ENCODE measurements at regions not wholly inside any gene's neighbourhood (a gene's known extent, or its start where the extent isn't known, plus 50 kb on each side); places are given as distances from the start of the nearest gene placed in this dataset.
"Not testable (repeated sequence)": the region's sequence is repeated elsewhere in the genome, so short reads cannot be mapped to it uniquely, and the experiment has no call there.

GRCh38 chr2:163198007-163198406 lies 359.4 kb upstream of the KCNH7 start:
- no peak for DNase-seq (ENCODE audit: low read depth, low spot score)

GRCh38 chr2:163191372-163191771 lies 352.8 kb upstream of the KCNH7 start:
- DNase-seq (ENCODE audit: low read depth, low spot score), result peak; percentile 39

- no peak for DNase-seq (ENCODE audit: low read depth, low spot score)
These were observed 349.6 kb upstream of the KCNH7 start for GRCh38 chr2:163187995-163188655.

- no peak for DNase-seq (ENCODE audit: low read depth, low spot score)
These were observed 348.6 kb upstream of the KCNH7 start for GRCh38 chr2:163187119-163187518.

- DNase-seq (ENCODE audit: low read depth, low spot score), result no peak
These were observed 346.6 kb upstream of the KCNH7 start for GRCh38 chr2:163185160-163185559.

- no peak for DNase-seq (ENCODE audit: low read depth, low spot score)
These were observed 344.3 kb upstream of the KCNH7 start for GRCh38 chr2:163182764-163183354.

GRCh38 chr2:163177592-163177991 lies 339.0 kb upstream of the KCNH7 start:
- no peak for DNase-seq (ENCODE audit: low read depth, low spot score)

- no peak for DNase-seq (ENCODE audit: low read depth, low spot score)
These were observed 336.7 kb upstream of the KCNH7 start for GRCh38 chr2:163175294-163175693.

GRCh38 chr2:163173591-163173990 lies 335.0 kb upstream of the KCNH7 start:
- DNase-seq (ENCODE audit: low read depth, low spot score), result no peak

GRCh38 chr2:163171786-163172530 lies 333.4 kb upstream of the KCNH7 start:
- no peak for DNase-seq (ENCODE audit: low read depth, low spot score)

- DNase-seq (ENCODE audit: low read depth, low spot score), result peak; percentile 39
These were observed 319.4 kb upstream of the KCNH7 start for GRCh38 chr2:163157891-163158496.

GRCh38 chr2:163157411-163157810 lies 318.8 kb upstream of the KCNH7 start:
- DNase-seq (ENCODE audit: low read depth, low spot score), result no peak

GRCh38 chr2:163155925-163156324 lies 317.4 kb upstream of the KCNH7 start:
- DNase-seq (ENCODE audit: low read depth, low spot score), result no peak

- DNase-seq (ENCODE audit: low read depth, low spot score), result no peak
These were observed 316.8 kb upstream of the KCNH7 start for GRCh38 chr2:163155279-163155883.

GRCh38 chr2:163142618-163143017 lies 304.1 kb upstream of the KCNH7 start:
- no peak for DNase-seq (ENCODE audit: low read depth, low spot score)

- no peak for DNase-seq (ENCODE audit: low read depth, low spot score)
These were observed 300.4 kb upstream of the KCNH7 start for GRCh38 chr2:163138947-163139346.

- no peak for DNase-seq (ENCODE audit: low read depth, low spot score)
These were observed 296.7 kb upstream of the KCNH7 start for GRCh38 chr2:163135256-163135655.

- DNase-seq (ENCODE audit: low read depth, low spot score), result no peak
These were observed 295.0 kb upstream of the KCNH7 start for GRCh38 chr2:163133602-163134001.

- no peak for DNase-seq (ENCODE audit: low read depth, low spot score)
These were observed 294.3 kb upstream of the KCNH7 start for GRCh38 chr2:163132850-163133249.

- not testable (repeated sequence) for DNase-seq (ENCODE audit: low read depth, low spot score)
These were observed 293.6 kb upstream of the KCNH7 start for GRCh38 chr2:163132207-163132606.

- DNase-seq (ENCODE audit: low read depth, low spot score), result no peak
These were observed 285.0 kb upstream of the KCNH7 start for GRCh38 chr2:163123526-163123925.

GRCh38 chr2:163122257-163122656 lies 283.7 kb upstream of the KCNH7 start:
- no peak for DNase-seq (ENCODE audit: low read depth, low spot score)
